Stimulated activated CD4-positive, alpha-beta T cell treated with anti-CD3 and anti-CD28 coated beads, Interleukin-12 subunit alpha, Interleukin-12 subunit beta, amount 100 ng/mL, for 48 hours (primary cell): ENCODE measurements at regions not wholly inside any gene's neighbourhood (a gene's known extent, or its start where the extent isn't known, plus 50 kb on each side); places are given as distances from the start of the nearest gene placed in this dataset.

Source experiments
- DNase-seq, 3 donors: peaks; one replicate each; pipeline ENCODE4 v3.0.0-alpha.2; 2020; ENCODE audit warnings: low read depth in 2 of 3, low spot score in 1 of 3

- no peak for DNase-seq
Measured at GRCh38 chr5:113900816-113901215, 387.3 kb downstream of the YTHDC2 start.

GRCh38 chr5:113901718-113902117, 388.2 kb downstream of the YTHDC2 start:
- DNase-seq: no peak

GRCh38 chr5:113902917-113903660, 389.6 kb downstream of the YTHDC2 start:
- DNase-seq: no peak

GRCh38 chr5:113909782-113910181, 396.3 kb downstream of the YTHDC2 start:
- DNase-seq: no peak

GRCh38 chr5:113917997-113918396, 404.5 kb downstream of the YTHDC2 start:
- no peak for DNase-seq

GRCh38 chr5:113922343-113922742, 408.8 kb downstream of the YTHDC2 start:
- no peak for DNase-seq

GRCh38 chr5:113935453-113935852, 422.0 kb downstream of the YTHDC2 start:
- DNase-seq: no peak

- no peak for DNase-seq
Measured at GRCh38 chr5:113937301-113937700, 423.8 kb downstream of the YTHDC2 start.

GRCh38 chr5:113939988-113940387, 421.9 kb upstream of the KCNN2 start:
- DNase-seq: no peak

- no peak for DNase-seq
Measured at GRCh38 chr5:113950186-113950585, 411.7 kb upstream of the KCNN2 start.

- no peak for DNase-seq
Measured at GRCh38 chr5:113965225-113965624, 396.6 kb upstream of the KCNN2 start.

GRCh38 chr5:113969901-113970300, 392.0 kb upstream of the KCNN2 start:
- DNase-seq: no peak

- no peak for DNase-seq
Measured at GRCh38 chr5:113971454-113971853, 390.4 kb upstream of the KCNN2 start.

GRCh38 chr5:113974976-113975375, 386.9 kb upstream of the KCNN2 start:
- no peak for DNase-seq

GRCh38 chr5:113984928-113985327, 376.9 kb upstream of the KCNN2 start:
- DNase-seq: no peak

- no peak for DNase-seq
Measured at GRCh38 chr5:113985505-113985904, 376.4 kb upstream of the KCNN2 start.

GRCh38 chr5:113989278-113989912, 372.5 kb upstream of the KCNN2 start:
- DNase-seq: no peak

- DNase-seq: no peak
Measured at GRCh38 chr5:113989913-113990305, 372.0 kb upstream of the KCNN2 start.

GRCh38 chr5:114001076-114001475, 360.8 kb upstream of the KCNN2 start:
- DNase-seq: no peak

GRCh38 chr5:114006582-114006981, 355.3 kb upstream of the KCNN2 start:
- no peak for DNase-seq

- DNase-seq: no peak
Measured at GRCh38 chr5:114007678-114008077, 354.2 kb upstream of the KCNN2 start.

- no peak for DNase-seq
Measured at GRCh38 chr5:114010362-114010761, 351.5 kb upstream of the KCNN2 start.

- no peak for DNase-seq
Measured at GRCh38 chr5:114018186-114018585, 343.7 kb upstream of the KCNN2 start.
